Stimulated activated CD4-positive, alpha-beta T cell treated with anti-CD3 and anti-CD28 coated beads, Interleukin-15, amount 100 ng/mL, for 24 hours (primary cell): ENCODE measurements at regions not wholly inside any gene's neighbourhood (a gene's known extent, or its start where the extent isn't known, plus 50 kb on each side); places are given as distances from the start of the nearest gene placed in this dataset.

Experiments used
- DNase-seq: peaks from one replicate; pipeline ENCODE4 v3.0.0-alpha.2; 2020

DNA sequence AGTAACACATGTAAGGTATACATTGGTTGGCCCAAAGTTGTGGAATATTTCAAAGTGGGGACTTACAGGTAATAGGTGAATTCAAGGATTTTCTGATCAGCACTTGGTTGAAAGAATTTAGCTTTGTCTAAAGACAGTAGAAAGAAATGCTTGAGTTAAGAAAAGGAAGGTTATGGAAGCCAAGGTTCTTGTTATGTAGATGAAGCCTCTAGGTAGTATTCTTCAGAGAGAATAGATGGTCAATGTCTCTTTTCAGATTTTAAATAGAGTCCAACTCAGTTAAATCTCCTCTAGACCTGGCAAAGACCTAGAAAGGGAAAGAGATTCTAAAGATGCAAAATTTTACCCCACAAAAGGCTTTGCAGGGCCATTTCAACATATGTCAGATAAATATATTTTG is 157.4 kb downstream of the ANKRD30B start:
- DNase-seq = no peak

DNA sequence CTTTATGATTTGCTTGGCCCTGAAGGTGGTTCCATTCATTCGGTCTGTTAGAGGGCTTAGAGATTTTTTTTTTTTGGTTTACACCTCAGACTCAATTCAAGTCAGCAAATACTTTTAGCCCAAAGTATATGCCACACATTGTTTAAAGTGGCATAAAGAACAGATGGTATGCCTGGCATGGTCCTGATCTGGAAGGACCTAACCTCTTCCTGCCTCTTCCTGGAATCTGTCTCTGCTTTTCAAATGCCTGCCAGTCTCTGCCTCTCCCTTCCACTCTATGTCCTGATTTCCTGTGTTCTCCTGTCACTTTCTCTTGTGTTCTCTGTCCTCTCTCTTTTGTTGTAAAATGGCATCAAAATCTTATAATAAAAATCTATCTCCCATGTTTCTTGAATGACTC is 158.0 kb downstream of the ANKRD30B start:
- DNase-seq = no peak

- no peak for DNase-seq
Measured at GRCh38 chr18:14907420-14907819, 159.4 kb downstream of the ANKRD30B start.

- DNase-seq = no peak
Measured at GRCh38 chr18:14908541-14908940, 160.6 kb downstream of the ANKRD30B start.

DNA sequence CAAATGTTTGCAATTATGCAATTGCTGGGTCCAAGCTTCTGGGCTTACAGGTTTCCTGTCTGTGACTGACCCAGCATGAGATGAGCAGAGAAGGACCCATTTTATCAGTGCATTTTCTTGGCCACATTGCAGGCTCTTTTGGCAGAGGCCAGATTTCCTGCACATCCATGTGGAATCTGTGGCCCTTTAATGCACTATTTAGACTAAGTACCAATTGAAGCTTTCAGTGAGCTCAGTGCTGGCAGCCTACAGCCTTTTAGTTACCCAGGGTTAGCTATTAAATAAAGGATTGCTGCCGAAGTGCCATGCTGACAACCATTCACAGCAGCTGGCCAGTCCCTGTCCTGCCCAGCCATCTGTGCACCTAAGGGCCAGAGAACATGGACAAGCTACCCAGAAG is 165.0 kb downstream of the ANKRD30B start:
- DNase-seq = no peak

GRCh38 chr18:14914121-14914520 is 166.1 kb downstream of the ANKRD30B start:
- DNase-seq = no peak

GRCh38 chr18:14914771-14915170 is 166.8 kb downstream of the ANKRD30B start:
- no peak for DNase-seq

DNA sequence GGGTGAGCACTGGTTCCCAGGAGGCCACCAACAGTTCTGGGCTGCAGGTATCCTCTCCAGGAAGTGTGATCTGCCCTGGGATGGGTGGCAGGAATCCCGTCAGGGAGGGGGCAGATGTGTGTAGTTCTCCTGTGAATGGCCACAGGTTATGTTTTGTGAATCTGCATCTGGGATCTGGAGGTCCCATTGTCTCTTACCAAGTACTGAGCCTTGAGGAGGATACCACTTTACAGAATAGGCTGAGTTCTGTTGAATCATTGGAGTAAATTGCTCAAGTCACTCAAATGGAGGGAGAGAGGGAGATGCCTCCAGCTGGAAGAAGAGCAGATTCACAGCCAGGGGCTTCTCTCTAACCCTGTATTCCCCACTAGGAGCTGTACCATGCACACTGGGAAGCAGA is 168.2 kb downstream of the ANKRD30B start:
- DNase-seq = no peak

DNA sequence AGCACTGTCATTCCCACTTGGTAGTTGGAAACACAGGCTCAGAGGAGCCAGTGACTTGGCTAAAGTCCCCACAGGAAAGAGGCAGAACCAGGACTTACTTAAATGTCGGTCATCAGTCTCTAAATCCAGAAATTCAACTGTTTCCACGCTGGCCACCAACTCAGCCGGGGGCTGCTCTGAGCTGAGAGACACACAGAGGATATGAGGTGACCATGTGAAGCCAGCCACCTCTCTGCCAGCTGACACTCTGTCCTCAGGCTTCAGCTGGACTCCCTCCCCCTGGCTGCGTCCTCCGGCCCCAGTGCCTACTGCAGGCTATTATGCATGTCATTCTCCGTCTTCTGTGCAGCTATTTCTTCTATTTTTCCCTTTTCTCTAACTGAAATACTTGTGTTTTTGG is 168.9 kb downstream of the ANKRD30B start:
- no peak for DNase-seq

DNA sequence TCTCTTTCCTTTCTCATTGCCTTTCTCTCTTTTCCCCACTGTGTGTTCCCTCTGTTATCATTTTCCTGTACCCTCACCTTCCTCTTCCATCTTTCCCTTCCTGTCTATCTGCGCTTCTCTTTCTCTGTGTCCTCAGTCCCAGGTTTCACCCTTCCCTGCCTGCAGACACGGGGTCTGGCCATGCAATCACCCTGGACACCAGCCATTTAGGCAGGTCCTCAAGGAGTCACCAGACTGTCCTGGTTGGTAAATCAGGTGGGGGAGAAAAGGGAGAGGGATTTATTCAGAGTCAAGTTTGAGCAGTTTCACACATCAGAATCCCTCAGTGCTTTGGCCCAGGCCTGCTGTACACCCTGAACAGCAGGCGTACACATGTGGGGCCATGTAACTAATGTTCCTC is 169.3 kb downstream of the ANKRD30B start:
- no peak for DNase-seq

DNA sequence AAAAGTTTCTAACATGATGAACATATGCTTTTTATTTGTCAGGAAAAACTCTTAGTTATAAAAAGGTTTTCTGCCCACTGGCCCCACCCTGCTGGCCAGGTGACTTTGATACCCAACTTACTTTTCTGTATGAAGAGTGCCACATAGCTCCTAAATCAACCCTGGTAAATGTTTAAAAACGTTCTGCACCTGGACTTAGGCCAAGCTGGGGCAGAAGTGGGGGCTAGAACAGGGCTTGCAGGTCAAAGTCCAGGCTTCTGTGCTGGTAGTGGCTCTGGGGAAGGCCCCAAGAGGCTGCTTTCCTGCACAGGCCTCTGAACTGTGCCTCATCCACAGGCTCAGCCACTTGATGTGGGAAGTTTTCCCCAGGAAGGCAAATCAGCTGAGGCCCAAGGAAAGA is 171.7 kb downstream of the ANKRD30B start:
- DNase-seq = no peak

DNA sequence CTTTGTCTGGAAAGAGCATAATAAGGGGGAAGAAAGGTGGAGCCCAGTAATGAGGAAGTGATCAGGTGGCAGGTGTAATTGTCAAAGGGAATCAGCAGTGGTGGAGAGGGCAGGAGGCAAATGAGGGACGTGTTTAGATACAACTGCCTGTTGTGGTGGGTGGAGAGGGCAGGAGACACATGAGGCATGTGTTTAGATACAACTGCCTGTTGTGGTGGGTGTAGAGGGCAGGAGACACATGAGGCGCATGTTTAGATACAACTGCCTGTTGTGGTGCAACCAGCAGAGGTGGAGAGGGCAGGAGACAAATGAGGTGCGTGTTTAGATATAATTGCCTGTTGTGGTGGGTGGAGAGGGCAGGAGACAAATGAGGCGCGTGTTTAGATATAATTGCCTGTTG is 173.1 kb downstream of the ANKRD30B start:
- DNase-seq = no peak

- no peak for DNase-seq
Measured at GRCh38 chr18:14921547-14921946, 173.6 kb downstream of the ANKRD30B start.

GRCh38 chr18:14922031-14922430 is 174.1 kb downstream of the ANKRD30B start:
- no peak for DNase-seq

DNA sequence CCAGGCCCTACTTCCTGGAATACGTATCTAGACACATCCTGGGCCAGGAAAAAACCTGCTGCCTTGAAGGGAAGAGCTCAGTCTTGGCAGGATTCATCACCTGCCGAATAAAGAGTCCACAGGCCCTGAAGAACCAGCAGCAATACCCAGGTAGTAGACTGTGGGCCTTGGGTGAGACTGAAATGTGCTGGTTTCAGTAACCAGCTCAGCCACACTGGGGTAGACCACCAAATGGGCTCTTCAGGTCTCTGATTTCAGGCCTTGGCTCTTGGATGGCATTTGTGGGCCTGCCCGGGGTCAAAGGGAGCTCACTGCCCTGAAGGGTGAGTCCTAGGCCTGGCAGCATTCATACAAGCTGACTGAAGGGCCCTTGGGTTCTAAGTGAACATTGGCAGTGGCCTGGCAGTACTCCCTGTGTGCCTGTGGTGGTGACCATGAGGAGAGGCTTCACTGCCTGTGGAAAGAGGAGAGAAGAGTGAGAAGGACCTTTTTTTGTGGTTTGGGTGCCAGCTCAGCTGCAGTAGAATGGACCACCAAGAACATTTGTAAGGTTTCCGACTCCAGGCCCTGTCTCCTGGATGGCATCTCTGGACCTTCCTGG is 175.1 kb downstream of the ANKRD30B start:
- no peak for DNase-seq

- DNase-seq = no peak
Measured at GRCh38 chr18:14924226-14924625, 176.3 kb downstream of the ANKRD30B start.

- no peak for DNase-seq
Measured at GRCh38 chr18:14925281-14925709, 177.3 kb downstream of the ANKRD30B start.

DNA sequence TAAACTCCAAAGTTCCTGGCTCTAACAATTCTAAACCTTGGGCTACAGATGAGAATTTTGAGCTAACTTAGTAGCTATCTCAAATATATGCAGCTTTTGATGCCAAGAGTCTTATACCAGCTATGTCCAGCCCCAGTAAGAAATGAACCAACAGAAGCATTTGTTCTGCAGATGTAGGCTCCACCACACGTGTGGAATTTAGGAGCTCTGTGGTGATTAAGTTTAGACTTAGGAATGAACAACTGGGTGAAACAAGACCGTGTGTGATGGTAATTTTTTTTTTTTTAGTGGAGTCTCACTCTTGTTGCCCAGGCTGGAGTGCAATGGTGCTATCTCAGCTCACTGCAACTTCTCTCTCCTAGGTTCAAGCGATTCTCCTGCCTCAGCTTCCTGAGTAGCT is 179.7 kb downstream of the ANKRD30B start:
- DNase-seq = no peak

GRCh38 chr18:14928396-14928795 is 180.4 kb downstream of the ANKRD30B start:
- no peak for DNase-seq

- DNase-seq = no peak
Measured at GRCh38 chr18:14930076-14930475, 182.1 kb downstream of the ANKRD30B start.

- DNase-seq = no peak
Measured at GRCh38 chr18:14930576-14930975, 182.6 kb downstream of the ANKRD30B start.

GRCh38 chr18:14933049-14933851 is 185.3 kb downstream of the ANKRD30B start:
- no peak for DNase-seq

DNA sequence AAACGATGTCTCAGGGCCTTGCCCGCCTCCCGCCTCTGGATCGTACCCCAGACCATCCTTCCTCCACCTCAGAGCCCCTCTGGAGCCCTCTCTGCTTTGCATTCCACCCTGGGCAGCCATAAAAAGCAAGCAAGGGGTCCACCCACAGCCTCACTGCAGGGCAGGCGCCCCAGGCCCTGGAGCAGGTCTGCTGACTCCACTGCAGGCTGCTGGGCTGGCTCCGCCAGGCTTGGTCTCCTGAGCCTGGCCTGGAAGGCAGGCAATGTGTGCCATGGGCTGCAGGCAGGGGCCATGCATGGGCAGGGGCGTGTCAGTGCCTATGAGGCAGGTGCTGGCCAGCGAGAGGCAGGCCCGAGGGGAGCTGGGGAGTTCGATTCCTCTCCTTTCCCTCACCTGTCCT is 186.0 kb downstream of the ANKRD30B start:
- DNase-seq = no peak

- no peak for DNase-seq
Measured at GRCh38 chr18:14935210-14935609, 187.2 kb downstream of the ANKRD30B start.

- DNase-seq = no peak
Measured at GRCh38 chr18:14936313-14936712, 188.3 kb downstream of the ANKRD30B start.
